ENCODE measurements at regions not wholly inside any gene's neighbourhood (a gene's known extent, or its start where the extent isn't known, plus 50 kb on each side); places are given as distances from the start of the nearest gene placed in this dataset.

GRCh38 chr12:108060067-108060466 lies 69.0 kb upstream of the WSCD2 start:
- no peaks in the 10 kb centered on the region for H3K36me3 ChIP-seq (ENCODE audit: control insufficient read depth, insufficient read depth, low read length)
- H3K27me3 ChIP-seq (replicated peaks; ENCODE audit: control insufficient read depth, insufficient read depth, low read length, poor library complexity, severe bottlenecking) = no peaks in the 10 kb centered on the region
- no peaks in the 10 kb centered on the region for H3K4me1 ChIP-seq (ENCODE audit: control insufficient read depth, insufficient read depth, low read length, poor library complexity, severe bottlenecking)
- no peak overlapping the region for H3K27ac ChIP-seq (ENCODE audit: insufficient read depth, low read length, poor library complexity, severe bottlenecking)
- H3K9me3 ChIP-seq (ENCODE audit: control insufficient read depth, low read length) = no peaks in the 10 kb centered on the region
- DNase-seq = no peak
- no peak overlapping the region for H3K4me3 ChIP-seq (ENCODE audit: insufficient read depth, low read depth, low read length, poor library complexity, severe bottlenecking)

- DNase-seq = no peak
- no peaks in the 10 kb centered on the region for H3K9me3 ChIP-seq (ENCODE audit: control insufficient read depth, low read length)
- no peaks in the 10 kb centered on the region for H3K36me3 ChIP-seq (ENCODE audit: control insufficient read depth, insufficient read depth, low read length)
- no peak overlapping the region for H3K4me3 ChIP-seq (ENCODE audit: insufficient read depth, low read depth, low read length, poor library complexity, severe bottlenecking)
- H3K4me1 ChIP-seq (ENCODE audit: control insufficient read depth, insufficient read depth, low read length, poor library complexity, severe bottlenecking) = no peaks in the 10 kb centered on the region
- no peaks in the 10 kb centered on the region for H3K27me3 ChIP-seq (replicated peaks; ENCODE audit: control insufficient read depth, insufficient read depth, low read length, poor library complexity, severe bottlenecking)
- H3K27ac ChIP-seq (ENCODE audit: insufficient read depth, low read length, poor library complexity, severe bottlenecking) = no peak overlapping the region
Observed at GRCh38 chr12:108060903-108061302, 68.2 kb upstream of the WSCD2 start.

- Histone ChIP-seq H3K9me3 (ENCODE audit: control insufficient read depth, low read length) (no peaks in the 10 kb centered on the region), H3K27me3 (replicated peaks; ENCODE audit: control insufficient read depth, insufficient read depth, low read length, poor library complexity, severe bottlenecking) (no peaks in the 10 kb centered on the region), H3K4me3 (ENCODE audit: insufficient read depth, low read depth, low read length, poor library complexity, severe bottlenecking) (no peak overlapping the region), H3K36me3 (ENCODE audit: control insufficient read depth, insufficient read depth, low read length) (no peaks in the 10 kb centered on the region), H3K4me1 (ENCODE audit: control insufficient read depth, insufficient read depth, low read length, poor library complexity, severe bottlenecking) (no peaks in the 10 kb centered on the region), H3K27ac (ENCODE audit: insufficient read depth, low read length, poor library complexity, severe bottlenecking) (no peak overlapping the region)
- no peak for DNase-seq
Observed at GRCh38 chr12:108063192-108063591, 65.9 kb upstream of the WSCD2 start.

- H3K4me1 ChIP-seq (ENCODE audit: control insufficient read depth, insufficient read depth, low read length, poor library complexity, severe bottlenecking) = no peaks in the 10 kb centered on the region
- H3K27me3 ChIP-seq (replicated peaks; ENCODE audit: control insufficient read depth, insufficient read depth, low read length, poor library complexity, severe bottlenecking) = no peaks in the 10 kb centered on the region
Observed at GRCh38 chr12:108065069-108065468, 64.0 kb upstream of the WSCD2 start.

GRCh38 chr12:108066583-108067577 lies 62.2 kb upstream of the WSCD2 start:
- no peaks in the 10 kb centered on the region for H3K9me3 ChIP-seq (ENCODE audit: control insufficient read depth, low read length)
- H3K4me1 ChIP-seq (ENCODE audit: control insufficient read depth, insufficient read depth, low read length, poor library complexity, severe bottlenecking) = no peaks in the 10 kb centered on the region
- no peak overlapping the region for H3K27ac ChIP-seq (ENCODE audit: insufficient read depth, low read length, poor library complexity, severe bottlenecking)
- no peak overlapping the region for H3K4me3 ChIP-seq (ENCODE audit: insufficient read depth, low read depth, low read length, poor library complexity, severe bottlenecking)
- H3K36me3 ChIP-seq (ENCODE audit: control insufficient read depth, insufficient read depth, low read length) = no peaks in the 10 kb centered on the region
- no peaks in the 10 kb centered on the region for H3K27me3 ChIP-seq (replicated peaks; ENCODE audit: control insufficient read depth, insufficient read depth, low read length, poor library complexity, severe bottlenecking)
- no peak for DNase-seq

More at GRCh38 chr12:108065069-108065468, 64.0 kb upstream of the WSCD2 start:
- Histone ChIP-seq H3K4me3 (ENCODE audit: insufficient read depth, low read depth, low read length, poor library complexity, severe bottlenecking) (no peak overlapping the region), H3K27ac (ENCODE audit: insufficient read depth, low read length, poor library complexity, severe bottlenecking) (no peak overlapping the region), H3K9me3 (ENCODE audit: control insufficient read depth, low read length) (no peaks in the 10 kb centered on the region), H3K36me3 (ENCODE audit: control insufficient read depth, insufficient read depth, low read length) (no peaks in the 10 kb centered on the region)
- no peak for DNase-seq

- H3K27ac ChIP-seq (ENCODE audit: insufficient read depth, low read length, poor library complexity, severe bottlenecking) = no peak overlapping the region
- no peak for DNase-seq
- no peaks in the 10 kb centered on the region for H3K36me3 ChIP-seq (ENCODE audit: control insufficient read depth, insufficient read depth, low read length)
- no peak overlapping the region for H3K4me3 ChIP-seq (ENCODE audit: insufficient read depth, low read depth, low read length, poor library complexity, severe bottlenecking)
- H3K4me1 ChIP-seq (ENCODE audit: control insufficient read depth, insufficient read depth, low read length, poor library complexity, severe bottlenecking) = no peaks in the 10 kb centered on the region
- no peaks in the 10 kb centered on the region for H3K9me3 ChIP-seq (ENCODE audit: control insufficient read depth, low read length)
- no peaks in the 10 kb centered on the region for H3K27me3 ChIP-seq (replicated peaks; ENCODE audit: control insufficient read depth, insufficient read depth, low read length, poor library complexity, severe bottlenecking)
Observed at GRCh38 chr12:108069651-108070165, 59.4 kb upstream of the WSCD2 start.

- Histone ChIP-seq H3K4me1 (ENCODE audit: control insufficient read depth, insufficient read depth, low read length, poor library complexity, severe bottlenecking) (no peaks in the 10 kb centered on the region), H3K4me3 (ENCODE audit: insufficient read depth, low read depth, low read length, poor library complexity, severe bottlenecking) (no peak overlapping the region), H3K36me3 (ENCODE audit: control insufficient read depth, insufficient read depth, low read length) (no peaks in the 10 kb centered on the region)
Observed at GRCh38 chr12:108075561-108075960, 53.5 kb upstream of the WSCD2 start.

GRCh38 chr12:108076556-108076955 lies 52.5 kb upstream of the WSCD2 start:
- Histone ChIP-seq H3K27me3 (replicated peaks; ENCODE audit: control insufficient read depth, insufficient read depth, low read length, poor library complexity, severe bottlenecking) (no peaks in the 10 kb centered on the region), H3K27ac (ENCODE audit: insufficient read depth, low read length, poor library complexity, severe bottlenecking) (no peak overlapping the region), H3K4me3 (ENCODE audit: insufficient read depth, low read depth, low read length, poor library complexity, severe bottlenecking) (no peak overlapping the region), H3K4me1 (ENCODE audit: control insufficient read depth, insufficient read depth, low read length, poor library complexity, severe bottlenecking) (no peaks in the 10 kb centered on the region), H3K36me3 (ENCODE audit: control insufficient read depth, insufficient read depth, low read length) (no peaks in the 10 kb centered on the region), H3K9me3 (ENCODE audit: control insufficient read depth, low read length) (no peaks in the 10 kb centered on the region)
- DNase-seq = no peak

More at GRCh38 chr12:108075561-108075960, 53.5 kb upstream of the WSCD2 start:
- Histone ChIP-seq H3K9me3 (ENCODE audit: control insufficient read depth, low read length) (no peaks in the 10 kb centered on the region), H3K27ac (ENCODE audit: insufficient read depth, low read length, poor library complexity, severe bottlenecking) (no peak overlapping the region), H3K27me3 (replicated peaks; ENCODE audit: control insufficient read depth, insufficient read depth, low read length, poor library complexity, severe bottlenecking) (no peaks in the 10 kb centered on the region)
- DNase-seq = no peak

GRCh38 chr12:108078428-108078827 lies 50.7 kb upstream of the WSCD2 start:
- H3K27me3 ChIP-seq (replicated peaks; ENCODE audit: control insufficient read depth, insufficient read depth, low read length, poor library complexity, severe bottlenecking) = no peaks in the 10 kb centered on the region
- no peaks in the 10 kb centered on the region for H3K36me3 ChIP-seq (ENCODE audit: control insufficient read depth, insufficient read depth, low read length)
- no peaks in the 10 kb centered on the region for H3K9me3 ChIP-seq (ENCODE audit: control insufficient read depth, low read length)
- no peak overlapping the region for H3K4me3 ChIP-seq (ENCODE audit: insufficient read depth, low read depth, low read length, poor library complexity, severe bottlenecking)
- no peak overlapping the region for H3K27ac ChIP-seq (ENCODE audit: insufficient read depth, low read length, poor library complexity, severe bottlenecking)
- DNase-seq = no peak
- H3K4me1 ChIP-seq (ENCODE audit: control insufficient read depth, insufficient read depth, low read length, poor library complexity, severe bottlenecking) = no peaks in the 10 kb centered on the region
